NCI-H128 (cell line): ENCODE measurements at regions not wholly inside any gene's neighbourhood (a gene's known extent, or its start where the extent isn't known, plus 50 kb on each side); places are given as distances from the start of the nearest gene placed in this dataset.

Experiments used
- DNase-seq: peaks from one replicate; lab custom pipeline; 2025; ENCODE audit not compliant: unreplicated experiment; lab: John Stamatoyannopoulos, UW

GRCh38 chr21:17903029-17903806 lies 84.1 kb upstream of the C21orf91 start:
- DNase-seq, result no peak

- no peak for DNase-seq
Observed at GRCh38 chr21:17901458-17902079, 82.4 kb upstream of the C21orf91 start.

GRCh38 chr21:17900990-17901385 lies 81.8 kb upstream of the C21orf91 start:
- no peak for DNase-seq

- no peak for DNase-seq
Observed at GRCh38 chr21:17900281-17900989, 81.3 kb upstream of the C21orf91 start.

GRCh38 chr21:17889171-17889570 lies 70.0 kb upstream of the C21orf91 start:
- DNase-seq, result no peak

GRCh38 chr21:17869115-17869514 lies 50.0 kb upstream of the C21orf91 start:
- no peak for DNase-seq
